IgD-negative memory B cell (primary cell): ENCODE measurements at regions not wholly inside any gene's neighbourhood (a gene's known extent, or its start where the extent isn't known, plus 50 kb on each side); places are given as distances from the start of the nearest gene placed in this dataset.
"Not testable (repeated sequence)": the region's sequence is repeated elsewhere in the genome, so short reads cannot be mapped to it uniquely, and the experiment has no call there.

ENCODE experiments used
- H3K27ac Mint-ChIP-seq, 3 donors: one replicate each; pipeline ENCODE4 v1.8.0; 2020 to 2022; ENCODE audit warnings: mild to moderate bottlenecking in 3 of 3, mixed read lengths in 3 of 3, moderate library complexity in 1 of 3
- H3K27me3 Mint-ChIP-seq: one replicate; pipeline ENCODE4 v1.8.0; 2021; ENCODE audit warnings: mixed read lengths
- H3K36me3 Mint-ChIP-seq: one replicate; pipeline ENCODE4 v1.8.0; 2020; ENCODE audit warnings: mild to moderate bottlenecking, mixed read lengths
- H3K4me1 Mint-ChIP-seq, 3 donors: one replicate each; pipeline ENCODE4 v1.8.0; 2020 to 2022; ENCODE audit warnings: mixed read lengths in 3 of 3, mild to moderate bottlenecking in 1 of 3
- H3K4me3 Mint-ChIP-seq, 4 donors: one replicate each; pipeline ENCODE4 v1.8.0; 2020 to 2022; ENCODE audit warnings: mild to moderate bottlenecking in 4 of 4, mixed read lengths in 4 of 4, moderate library complexity in 3 of 4
- H3K9me3 Mint-ChIP-seq, 3 donors: one replicate each; pipeline ENCODE4 v1.8.0; 2020 to 2021; ENCODE audit warnings: mixed read lengths in 3 of 3, mild to moderate bottlenecking in 1 of 3

DNA sequence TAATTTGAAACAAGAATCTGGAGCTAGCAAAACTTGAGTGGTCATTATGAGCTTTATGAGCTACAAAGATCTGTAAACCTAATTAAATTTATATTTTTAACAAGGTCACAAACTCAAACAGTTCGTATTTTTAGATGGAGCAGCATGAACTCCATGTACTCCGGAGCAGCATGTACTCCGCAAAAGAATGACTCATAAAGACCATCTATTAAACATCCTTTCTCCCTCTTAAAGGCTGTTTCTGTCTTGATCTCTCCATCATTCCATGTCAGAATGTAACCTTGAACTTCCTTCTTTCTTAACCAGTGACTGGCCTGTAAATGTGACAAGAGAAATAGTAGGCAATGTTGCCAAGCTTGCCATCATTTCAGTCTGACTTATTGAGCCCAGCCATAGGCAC is 696.9 kb downstream of the ZNF385D start:
- Mint-ChIP-seq H3K9me3 (peaks cover 0 to 2% (median 0%) of the 10 kb centered on the region in 3 donors), H3K36me3 (no peaks in the 10 kb centered on the region), H3K4me1 (peaks cover 0 to 2% (median 0%) of the 10 kb centered on the region in 3 donors), H3K27me3 (no peaks in the 10 kb centered on the region), H3K4me3 (no peak overlapping the region), H3K27ac (no peak overlapping the region)

DNA sequence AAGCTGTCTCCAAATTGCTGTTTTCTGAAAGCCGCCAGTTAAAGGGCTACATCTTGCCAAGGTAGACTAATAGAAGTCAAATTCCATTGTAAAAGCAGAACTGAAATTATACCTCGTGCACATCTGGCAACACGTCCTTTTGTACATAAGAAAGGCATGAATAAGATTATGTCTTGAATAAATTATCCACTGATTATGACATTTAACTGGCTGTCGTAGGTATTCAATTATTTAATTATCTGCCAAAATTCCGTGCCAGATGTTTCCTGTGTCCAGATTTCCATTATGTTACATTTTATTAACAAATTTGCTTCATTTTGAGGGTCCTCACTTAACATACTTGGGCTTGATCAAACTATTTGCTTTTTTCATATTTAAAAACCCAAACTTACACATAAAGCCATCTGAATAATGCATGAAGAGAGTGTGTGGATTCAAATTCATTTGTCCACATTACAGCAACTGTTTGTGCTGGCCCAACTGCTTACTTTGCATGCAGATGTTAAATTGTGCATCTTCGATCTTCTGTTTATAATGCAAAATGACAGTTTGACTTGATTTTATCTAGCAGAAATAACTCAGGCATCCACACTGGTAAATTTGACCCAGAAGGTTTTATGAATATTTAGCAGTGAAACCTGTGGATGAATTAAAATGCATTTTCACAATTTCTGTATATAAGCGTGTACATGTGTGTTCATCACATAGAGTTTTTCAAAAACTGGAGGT is 701.5 kb downstream of the ZNF385D start:
- Mint-ChIP-seq H3K36me3 (no peaks in the 10 kb centered on the region), H3K27me3 (no peaks in the 10 kb centered on the region), H3K27ac (no peak overlapping the region), H3K4me1 (peaks cover 0 to 2% (median 0%) of the 10 kb centered on the region in 3 donors), H3K9me3 (peaks cover 0 to 2% (median 0%) of the 10 kb centered on the region in 3 donors), H3K4me3 (no peak overlapping the region)

DNA sequence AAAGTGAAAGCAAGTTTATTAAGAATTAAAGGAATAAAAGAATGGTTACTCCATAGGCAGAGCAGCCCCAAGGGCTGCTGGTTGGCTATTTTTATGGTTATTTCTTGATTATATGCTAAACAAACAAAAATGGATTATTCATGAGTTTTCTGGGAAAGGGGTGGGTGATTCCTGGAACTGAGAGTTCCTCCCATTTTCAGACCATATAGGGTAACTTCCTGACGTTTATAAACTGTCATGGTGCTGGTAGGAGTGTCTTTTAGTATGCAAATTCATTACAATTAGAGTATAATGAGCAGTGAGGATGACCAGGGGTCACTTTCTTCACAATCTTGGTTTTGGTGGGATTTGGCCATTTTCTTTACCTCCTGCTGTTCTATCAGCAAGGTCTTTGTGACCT is 707.9 kb downstream of the ZNF385D start:
- H3K27ac Mint-ChIP-seq, result no peak overlapping the region
- H3K4me3 Mint-ChIP-seq, result no peak overlapping the region
- H3K27me3 Mint-ChIP-seq, result no peaks in the 10 kb centered on the region
- H3K9me3 Mint-ChIP-seq, result no peaks in the 10 kb centered on the region
- no peaks in the 10 kb centered on the region for H3K4me1 Mint-ChIP-seq
- H3K36me3 Mint-ChIP-seq, result no peaks in the 10 kb centered on the region

GRCh38 chr3:21042184-21042583 is 708.8 kb downstream of the ZNF385D start:
- Mint-ChIP-seq H3K9me3 (no peaks in the 10 kb centered on the region), H3K4me1 (no peaks in the 10 kb centered on the region), H3K27me3 (no peaks in the 10 kb centered on the region), H3K4me3 (no peak overlapping the region), H3K36me3 (no peaks in the 10 kb centered on the region), H3K27ac (no peak overlapping the region)

DNA sequence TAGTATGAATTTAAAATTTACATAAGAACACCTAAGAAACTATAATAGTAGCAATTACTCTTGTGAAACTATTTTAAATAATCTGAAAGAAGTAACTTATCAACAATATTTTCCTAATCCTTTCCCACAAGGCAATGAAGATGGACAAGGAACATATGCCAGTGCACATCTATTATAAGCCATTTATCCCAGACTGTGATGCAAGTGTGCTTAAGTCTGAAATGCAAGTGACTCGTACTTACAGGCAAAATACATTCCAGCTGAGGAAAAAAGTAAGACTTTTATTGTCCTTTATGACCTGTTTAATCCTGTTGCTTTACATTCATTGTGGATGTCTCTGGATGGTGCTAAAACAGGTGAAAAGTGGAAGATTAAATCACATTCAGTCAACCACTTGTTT is 709.4 kb downstream of the ZNF385D start:
- Mint-ChIP-seq H3K27ac (no peak overlapping the region), H3K27me3 (no peaks in the 10 kb centered on the region), H3K36me3 (no peaks in the 10 kb centered on the region), H3K9me3 (no peaks in the 10 kb centered on the region), H3K4me3 (no peak overlapping the region), H3K4me1 (no peaks in the 10 kb centered on the region)

DNA sequence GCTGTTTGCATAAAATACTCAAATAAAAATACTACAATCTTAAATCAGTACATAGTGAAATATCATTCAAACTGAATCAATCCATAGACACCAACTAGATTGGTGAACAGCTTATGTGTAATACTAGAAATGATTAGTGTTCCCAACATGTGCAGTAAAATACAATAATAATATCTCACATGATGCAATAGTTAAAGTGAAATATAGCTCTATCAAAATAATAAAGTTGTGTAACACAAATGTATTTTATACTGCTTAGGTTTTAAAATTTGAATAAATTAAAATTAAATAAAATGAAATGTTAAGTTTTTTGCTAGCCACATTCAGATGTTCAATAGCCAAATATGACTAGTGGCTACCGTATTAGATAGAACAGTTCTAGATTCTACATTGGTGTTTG is 714.1 kb downstream of the ZNF385D start:
- no peaks in the 10 kb centered on the region for H3K4me1 Mint-ChIP-seq
- H3K36me3 Mint-ChIP-seq, result no peaks in the 10 kb centered on the region
- H3K9me3 Mint-ChIP-seq, result peaks cover 0 to 5% (median 2%) of the 10 kb centered on the region in 3 donors
- no peaks in the 10 kb centered on the region for H3K27me3 Mint-ChIP-seq
- H3K27ac Mint-ChIP-seq, result no peak overlapping the region
- H3K4me3 Mint-ChIP-seq, result no peak overlapping the region

DNA sequence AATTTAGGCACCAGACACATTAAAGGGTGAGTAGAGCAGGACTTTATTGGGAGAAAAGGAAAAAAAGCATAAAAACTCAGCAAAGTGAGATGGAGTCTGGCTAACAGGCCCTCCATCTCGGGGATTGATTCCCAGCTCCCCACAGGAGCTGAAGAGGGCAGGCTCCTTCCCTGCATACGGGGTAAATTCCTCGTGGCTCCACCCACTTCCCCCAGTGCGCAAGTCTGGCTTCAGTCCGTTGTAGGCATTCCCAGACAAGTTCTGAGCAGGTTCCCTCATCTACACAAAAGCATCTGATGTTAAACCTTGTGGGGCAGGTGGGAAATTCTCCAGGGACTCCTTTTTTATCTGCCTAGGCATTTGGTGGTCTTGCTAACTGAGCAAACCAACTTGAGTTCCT is 722.6 kb downstream of the ZNF385D start:
- Mint-ChIP-seq H3K4me3 (no peak overlapping the region), H3K4me1 (no peaks in the 10 kb centered on the region), H3K27ac (no peak overlapping the region), H3K9me3 (peaks cover 0 to 3% (median 0%) of the 10 kb centered on the region in 3 donors), H3K27me3 (no peaks in the 10 kb centered on the region), H3K36me3 (no peaks in the 10 kb centered on the region)

- Mint-ChIP-seq H3K27me3 (no peaks in the 10 kb centered on the region), H3K4me3 (no peak overlapping the region), H3K9me3 (peaks cover 0 to 3% (median 0%) of the 10 kb centered on the region in 3 donors), H3K4me1 (no peaks in the 10 kb centered on the region), H3K36me3 (no peaks in the 10 kb centered on the region), H3K27ac (no peak overlapping the region)
Measured at GRCh38 chr3:21024563-21024962, 726.4 kb downstream of the ZNF385D start.

GRCh38 chr3:21020681-21021080 is 730.3 kb downstream of the ZNF385D start:
- H3K27ac Mint-ChIP-seq, result no peak overlapping the region
- peaks cover 0 to 10% (median 2%) of the 10 kb centered on the region in 3 donors for H3K9me3 Mint-ChIP-seq
- no peak overlapping the region for H3K4me3 Mint-ChIP-seq

GRCh38 chr3:21020043-21020442 is 731.0 kb downstream of the ZNF385D start:
- H3K4me1 Mint-ChIP-seq, result no peaks in the 10 kb centered on the region
- no peak overlapping the region for H3K27ac Mint-ChIP-seq
- no peak overlapping the region for H3K4me3 Mint-ChIP-seq
- no peaks in the 10 kb centered on the region for H3K27me3 Mint-ChIP-seq
- H3K36me3 Mint-ChIP-seq, result peaks cover 1% of the 10 kb centered on the region
- peaks cover 0 to 10% (median 5%) of the 10 kb centered on the region in 3 donors for H3K9me3 Mint-ChIP-seq

More at GRCh38 chr3:21020681-21021080, 730.3 kb downstream of the ZNF385D start:
- Mint-ChIP-seq H3K4me1 (no peaks in the 10 kb centered on the region), H3K36me3 (peaks cover 1% of the 10 kb centered on the region), H3K27me3 (no peaks in the 10 kb centered on the region)

DNA sequence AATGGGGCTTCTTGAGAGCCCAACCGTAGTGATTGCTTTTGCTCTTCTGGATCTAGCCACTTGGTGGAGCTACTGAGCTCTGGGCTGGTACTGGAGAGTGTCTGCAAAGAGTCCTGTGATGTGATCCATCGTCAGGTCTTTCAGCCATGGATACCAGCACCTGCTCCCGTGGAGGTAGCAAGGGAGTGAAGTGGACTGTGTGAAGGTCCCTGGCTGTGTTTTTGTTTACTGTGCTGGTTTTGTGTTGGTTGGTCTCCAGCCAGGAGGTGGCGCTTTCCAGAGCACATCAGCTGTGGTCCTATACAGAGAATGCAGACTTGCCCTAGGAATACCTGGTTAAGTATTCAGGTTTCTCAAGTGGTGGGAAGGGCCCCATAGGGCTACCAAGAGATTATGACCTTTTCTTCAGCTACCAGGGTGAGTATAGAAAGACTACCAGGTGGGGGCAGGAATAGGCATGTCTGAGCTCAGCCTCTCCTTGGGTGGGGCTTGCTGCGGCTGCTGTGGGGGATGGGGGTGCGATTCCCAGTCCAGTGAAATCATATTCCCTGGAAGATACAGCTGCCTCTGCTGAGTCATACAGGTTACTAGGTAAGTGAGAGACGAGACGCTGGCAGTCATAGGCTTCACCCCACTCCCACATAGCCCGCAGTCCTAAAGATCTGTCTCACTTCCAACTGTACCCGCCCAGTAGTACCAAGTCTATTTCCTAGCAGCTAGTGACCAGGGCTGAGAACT is 733.7 kb downstream of the ZNF385D start:
- peak overlapping the region in 1 of 3 donors; percentile 2 for H3K27ac Mint-ChIP-seq
- H3K4me1 Mint-ChIP-seq, result no peaks in the 10 kb centered on the region
- H3K36me3 Mint-ChIP-seq, result peaks cover 1% of the 10 kb centered on the region
- H3K9me3 Mint-ChIP-seq, result peaks cover 4 to 23% (median 12%) of the 10 kb centered on the region in 3 donors
- no peak overlapping the region for H3K4me3 Mint-ChIP-seq
- no peaks in the 10 kb centered on the region for H3K27me3 Mint-ChIP-seq

DNA sequence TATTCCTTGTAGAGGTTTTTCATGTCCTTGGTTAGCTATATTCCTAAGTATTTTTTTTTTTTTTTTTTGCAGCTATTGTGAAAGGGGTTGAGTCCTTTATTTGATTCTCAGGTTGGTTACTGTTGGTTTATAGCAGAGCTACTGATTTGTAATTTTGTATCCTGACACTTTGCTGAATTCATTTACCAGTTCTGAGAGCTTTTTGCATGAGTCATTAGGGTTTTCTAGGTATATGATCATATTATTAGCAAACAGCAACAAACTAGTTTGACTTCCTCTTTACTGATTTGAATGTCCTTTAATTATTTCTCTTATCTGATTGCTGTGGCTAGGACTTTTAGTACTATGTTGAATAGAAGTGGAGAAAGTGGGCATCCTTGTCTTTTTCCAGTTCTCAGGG is 737.4 kb downstream of the ZNF385D start:
- H3K36me3 Mint-ChIP-seq, result peaks cover 1% of the 10 kb centered on the region
- H3K27me3 Mint-ChIP-seq, result no peaks in the 10 kb centered on the region
- no peaks in the 10 kb centered on the region for H3K4me1 Mint-ChIP-seq
- H3K4me3 Mint-ChIP-seq, result no peak overlapping the region
- peaks cover 12 to 23% (median 12%) of the 10 kb centered on the region in 3 donors for H3K9me3 Mint-ChIP-seq
- H3K27ac Mint-ChIP-seq, result no peak overlapping the region

GRCh38 chr3:20999661-21000060 is 751.3 kb downstream of the ZNF385D start:
- Mint-ChIP-seq H3K36me3 (no peaks in the 10 kb centered on the region), H3K27ac (no peak overlapping the region), H3K9me3 (peaks cover 0 to 2% (median 2%) of the 10 kb centered on the region in 3 donors), H3K27me3 (no peaks in the 10 kb centered on the region), H3K4me3 (no peak overlapping the region), H3K4me1 (no peaks in the 10 kb centered on the region)

- Mint-ChIP-seq H3K4me1 (no peaks in the 10 kb centered on the region), H3K27ac (no peak overlapping the region), H3K4me3 (no peak overlapping the region), H3K9me3 (no peaks in the 10 kb centered on the region), H3K36me3 (no peaks in the 10 kb centered on the region), H3K27me3 (no peaks in the 10 kb centered on the region)
Measured at GRCh38 chr3:20997183-20997582, 753.8 kb downstream of the ZNF385D start.

GRCh38 chr3:20990896-20991295 is 760.1 kb downstream of the ZNF385D start:
- H3K4me1 Mint-ChIP-seq, result no peaks in the 10 kb centered on the region
- H3K27me3 Mint-ChIP-seq, result no peaks in the 10 kb centered on the region
- no peak overlapping the region for H3K27ac Mint-ChIP-seq
- H3K36me3 Mint-ChIP-seq, result no peaks in the 10 kb centered on the region
- H3K9me3 Mint-ChIP-seq, result peaks cover 0 to 1% (median 1%) of the 10 kb centered on the region in 3 donors
- no peak overlapping the region for H3K4me3 Mint-ChIP-seq

GRCh38 chr3:20989653-20990052 is 761.4 kb downstream of the ZNF385D start:
- H3K4me3 Mint-ChIP-seq, H3K4me1 Mint-ChIP-seq, H3K27ac Mint-ChIP-seq, H3K27me3 Mint-ChIP-seq, H3K9me3 Mint-ChIP-seq, H3K36me3 Mint-ChIP-seq: not testable (repeated sequence)
